HG02678 (cell line): ENCODE measurements at regions not wholly inside any gene's neighbourhood (a gene's known extent, or its start where the extent isn't known, plus 50 kb on each side); places are given as distances from the start of the nearest gene placed in this dataset.

Source experiments
- ATAC-seq: cut with Tn5 transposase; IDR thresholded peaks from one replicate; pipeline ENCODE4 v1.9.1; 2021; ENCODE audit warnings: mild to moderate bottlenecking, moderate library complexity; ENCODE audit not compliant: unreplicated experiment

- no peak for ATAC-seq
Measured at GRCh38 chr5:162484095-162484494, 416.5 kb downstream of the GABRG2 start.

- ATAC-seq, result no peak
Measured at GRCh38 chr5:162484986-162485385, 417.4 kb downstream of the GABRG2 start.

- no peak for ATAC-seq
Measured at GRCh38 chr5:162485666-162486292, 418.2 kb downstream of the GABRG2 start.

- ATAC-seq, result no peak
Measured at GRCh38 chr5:162487528-162488525, 420.3 kb downstream of the GABRG2 start.

- peak; percentile 60 for ATAC-seq
Measured at GRCh38 chr5:162496100-162496808, 428.7 kb downstream of the GABRG2 start.

GRCh38 chr5:162497455-162497854 is 429.9 kb downstream of the GABRG2 start:
- ATAC-seq, result no peak

GRCh38 chr5:162502780-162503179 is 435.2 kb downstream of the GABRG2 start:
- ATAC-seq, result no peak

- no peak for ATAC-seq
Measured at GRCh38 chr5:162503796-162504195, 436.2 kb downstream of the GABRG2 start.

GRCh38 chr5:162512935-162513565 is 445.5 kb downstream of the GABRG2 start:
- ATAC-seq, result no peak

GRCh38 chr5:162514116-162514515 is 446.5 kb downstream of the GABRG2 start:
- ATAC-seq, result no peak

GRCh38 chr5:162520878-162521277 is 453.3 kb downstream of the GABRG2 start:
- ATAC-seq, result no peak

- ATAC-seq, result no peak
Measured at GRCh38 chr5:162529209-162529608, 461.6 kb downstream of the GABRG2 start.

GRCh38 chr5:162529886-162530285 is 462.3 kb downstream of the GABRG2 start:
- no peak for ATAC-seq

GRCh38 chr5:162543437-162543836 is 475.9 kb downstream of the GABRG2 start:
- no peak for ATAC-seq

- ATAC-seq, result no peak
Measured at GRCh38 chr5:162544905-162545304, 477.3 kb downstream of the GABRG2 start.

GRCh38 chr5:162550236-162550635 is 482.7 kb downstream of the GABRG2 start:
- no peak for ATAC-seq

GRCh38 chr5:162558120-162558519 is 490.5 kb downstream of the GABRG2 start:
- ATAC-seq, result no peak

- no peak for ATAC-seq
Measured at GRCh38 chr5:162567644-162568043, 500.1 kb downstream of the GABRG2 start.

- ATAC-seq, result no peak
Measured at GRCh38 chr5:162573758-162574157, 506.2 kb downstream of the GABRG2 start.

- ATAC-seq, result no peak
Measured at GRCh38 chr5:162591724-162592123, 524.2 kb downstream of the GABRG2 start.

GRCh38 chr5:162593881-162594280 is 526.3 kb downstream of the GABRG2 start:
- ATAC-seq, result no peak
